ENCODE measurements at regions not wholly inside any gene's neighbourhood (a gene's known extent, or its start where the extent isn't known, plus 50 kb on each side); places are given as distances from the start of the nearest gene placed in this dataset.

GRCh38 chr15:31265090-31265870, 61.4 kb upstream of the KLF13 start:
- DNase-seq: no peak

DNA sequence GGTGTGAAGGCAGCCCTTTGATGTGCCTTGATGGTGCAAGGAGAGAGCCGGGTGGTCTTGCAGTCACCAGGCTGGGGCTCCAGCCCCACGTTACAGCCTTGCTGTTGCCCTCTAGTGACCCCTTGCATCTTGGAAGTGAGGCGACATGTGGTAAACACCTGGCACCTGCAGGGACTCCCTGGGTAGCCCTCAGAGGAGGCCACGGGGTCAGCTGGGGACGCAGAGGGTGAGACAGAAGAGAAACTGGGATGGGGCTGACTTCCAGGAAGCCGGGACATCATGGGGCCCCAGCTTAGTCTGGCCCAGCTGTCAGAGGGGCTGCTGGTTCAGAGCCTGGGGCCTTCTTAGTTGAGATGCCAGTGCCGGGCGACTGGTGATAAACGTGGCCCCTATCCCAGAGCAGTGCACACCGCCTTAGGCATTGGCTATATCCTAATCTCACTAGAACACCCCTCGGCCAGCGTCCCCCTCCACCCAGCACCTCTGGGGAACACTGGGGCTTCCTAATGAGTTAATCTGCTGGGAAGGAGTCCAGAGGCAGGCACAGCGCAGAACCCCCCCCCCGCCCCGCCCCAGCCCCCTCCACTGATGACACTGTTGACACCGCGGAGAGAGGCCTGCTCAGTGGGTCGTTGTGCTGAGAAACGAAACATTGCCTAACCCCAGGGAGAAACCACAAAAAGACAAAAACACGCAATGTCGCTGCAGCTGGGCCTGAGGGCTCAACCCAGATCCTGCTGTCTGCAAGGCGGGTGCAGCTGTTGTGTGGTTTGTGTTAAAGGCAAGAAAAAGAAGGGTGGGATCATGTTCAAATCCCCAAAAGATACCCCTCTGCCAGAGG, 60.5 kb upstream of the KLF13 start:
- no peak for DNase-seq

DNA sequence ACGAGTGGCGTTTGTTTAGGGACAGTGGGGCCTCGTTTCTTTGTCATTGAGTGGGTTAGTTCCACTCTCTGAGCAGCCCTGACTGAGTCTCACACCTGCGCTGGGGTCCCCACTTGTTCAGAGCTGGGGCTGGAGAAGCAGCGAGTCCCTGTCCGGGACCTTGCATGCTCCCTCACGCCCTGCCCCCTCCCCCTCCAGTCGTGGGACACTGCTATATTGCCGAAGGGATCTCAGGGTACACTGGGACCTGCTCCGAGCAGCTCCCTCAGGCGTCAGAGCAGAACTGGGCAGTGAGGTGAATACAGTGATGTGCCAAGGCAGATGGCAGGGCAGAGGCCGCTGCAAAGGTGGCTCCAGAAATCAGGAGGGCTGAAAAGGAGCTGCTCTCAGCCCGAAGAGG, 59.9 kb upstream of the KLF13 start:
- DNase-seq: no peak

DNA sequence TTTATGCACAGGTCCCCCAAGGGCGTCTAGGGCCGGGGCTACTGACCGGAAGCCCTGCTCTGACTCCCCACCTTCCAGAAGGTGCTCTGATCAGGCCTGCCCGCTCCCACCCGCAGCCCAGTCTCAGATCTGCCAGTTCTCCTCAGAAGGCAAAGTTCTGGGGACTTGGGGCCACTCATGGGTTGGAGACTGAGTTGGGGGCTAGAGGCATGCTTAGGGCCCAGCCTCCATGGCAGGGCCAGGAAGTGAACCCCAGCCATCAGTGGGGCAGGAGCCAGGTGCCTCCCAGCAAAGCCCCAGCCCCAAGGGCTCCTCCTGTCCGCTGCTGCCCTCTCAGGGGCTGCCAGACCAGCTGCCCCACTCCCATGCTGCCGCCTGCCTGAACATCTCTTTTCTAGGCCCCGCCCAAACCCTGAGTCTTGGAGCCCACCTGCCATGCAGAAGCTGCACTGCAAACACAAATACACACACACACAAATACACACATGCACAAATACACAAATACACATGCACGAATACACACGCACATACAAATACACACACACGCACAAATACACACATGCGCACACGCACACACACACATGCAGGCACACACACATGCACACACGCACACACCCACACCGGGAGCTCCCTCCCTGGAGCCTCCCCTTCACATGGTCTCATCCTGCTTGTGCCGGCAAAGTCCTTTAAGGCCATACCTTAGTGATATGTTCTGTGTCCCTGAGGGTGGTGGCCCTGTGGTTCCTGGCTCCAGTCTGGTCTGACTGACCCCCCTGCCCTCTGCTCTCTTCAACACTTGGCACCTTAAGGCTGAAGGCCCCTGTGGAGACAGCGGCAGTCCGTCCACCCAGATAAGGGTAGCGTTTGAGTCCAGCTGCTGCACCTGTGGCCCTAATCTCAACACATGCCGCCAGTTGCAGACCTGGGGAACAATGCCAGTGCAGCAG, 59.2 kb upstream of the KLF13 start:
- DNase-seq: no peak

DNA sequence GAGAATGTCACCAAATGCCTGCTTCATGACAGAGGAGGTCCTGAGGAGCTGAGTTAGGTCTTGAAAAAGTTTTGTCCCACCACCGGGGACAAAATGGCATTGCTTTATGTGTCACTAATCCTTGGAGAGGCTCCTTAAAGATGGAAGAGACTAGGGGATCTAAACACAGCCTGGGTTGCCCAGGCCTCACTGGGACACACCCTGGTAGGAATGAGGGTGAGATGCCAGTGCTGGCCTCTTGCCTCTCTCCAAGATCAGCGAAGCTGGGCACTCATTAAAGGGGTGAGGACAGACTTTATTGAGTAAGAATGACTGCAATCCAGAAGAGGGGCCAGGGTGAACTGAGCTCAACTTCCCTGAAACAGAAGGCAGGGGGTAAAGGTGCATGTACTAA, 58.5 kb upstream of the KLF13 start:
- DNase-seq: no peak

DNA sequence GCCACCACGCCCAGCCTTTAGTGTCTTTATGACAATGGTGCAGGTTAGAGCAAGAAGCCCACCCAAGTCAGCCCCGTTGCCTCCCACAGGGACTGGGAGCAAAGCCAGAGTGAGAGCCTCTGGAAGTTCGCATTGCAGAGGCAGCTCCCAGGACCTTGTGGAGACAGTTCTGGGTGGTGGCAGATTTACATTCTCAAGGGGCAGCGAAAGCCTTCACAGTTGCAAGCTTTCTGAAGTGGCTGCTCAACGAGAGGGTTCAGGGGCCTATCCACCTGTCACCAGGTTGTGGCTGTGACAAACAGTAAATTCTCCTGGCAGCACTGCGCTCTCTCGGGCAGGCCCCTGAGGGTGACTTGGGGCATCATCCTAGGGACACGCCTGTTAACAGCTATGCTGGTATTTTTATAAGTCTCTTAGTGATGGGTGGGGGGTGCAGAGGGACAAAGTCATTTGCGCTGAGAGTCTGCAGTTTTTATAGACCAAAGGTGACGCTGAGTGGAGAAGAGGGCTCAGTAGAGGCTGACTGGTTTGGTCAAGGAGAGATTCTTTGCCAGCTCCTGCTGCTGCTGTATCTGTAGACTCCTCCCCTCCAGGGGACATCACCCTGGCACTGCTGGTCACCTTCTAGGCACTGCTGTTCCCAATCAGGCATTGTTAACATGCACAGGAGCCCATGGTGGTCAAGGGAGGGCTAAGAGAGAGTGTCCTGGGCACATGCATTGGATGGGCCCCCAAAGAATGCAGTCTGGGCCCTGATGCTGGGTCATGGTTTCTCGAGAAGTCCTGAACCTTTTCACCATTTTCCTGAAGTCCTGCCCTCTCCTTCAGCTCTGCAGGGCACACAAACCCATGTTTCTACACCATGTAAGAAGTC, 57.5 kb upstream of the KLF13 start:
- DNase-seq: no peak

DNA sequence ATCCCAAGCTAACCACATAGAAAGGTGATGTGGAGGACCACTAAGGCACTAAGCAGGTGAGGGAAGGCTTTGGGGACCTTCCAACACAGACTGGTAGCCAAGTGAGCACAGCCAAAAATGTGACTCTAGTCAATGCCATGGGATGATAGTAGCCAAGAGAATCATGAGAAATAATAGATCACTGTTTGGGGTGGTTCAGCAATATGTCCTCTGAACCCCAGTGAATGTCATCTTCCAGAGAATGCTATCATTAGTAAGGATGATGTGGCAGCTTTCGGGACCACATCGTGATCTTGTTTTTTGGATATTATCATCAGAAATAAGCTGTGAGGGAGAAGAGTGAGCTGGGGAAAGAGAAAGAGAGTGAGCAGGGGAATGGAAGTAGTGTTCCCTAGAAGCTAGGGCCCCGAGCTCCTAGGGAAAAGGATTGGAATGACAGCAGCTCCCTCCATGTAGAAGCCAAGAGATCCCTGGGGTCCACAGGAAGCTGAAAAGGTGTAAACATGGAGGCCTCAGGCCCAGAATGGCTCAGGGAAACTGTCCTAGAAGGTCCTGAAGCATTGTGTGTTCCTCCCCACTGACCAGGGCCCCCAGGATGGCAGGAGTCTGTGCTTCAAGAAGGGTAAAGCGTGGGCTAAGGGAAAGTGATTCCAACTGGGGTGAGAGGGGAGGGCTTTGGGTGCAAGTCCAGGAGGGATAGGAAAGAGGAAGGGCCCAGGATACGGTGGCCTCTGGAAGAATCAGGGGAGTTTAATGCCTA, 56.6 kb upstream of the KLF13 start:
- no peak for DNase-seq

DNA sequence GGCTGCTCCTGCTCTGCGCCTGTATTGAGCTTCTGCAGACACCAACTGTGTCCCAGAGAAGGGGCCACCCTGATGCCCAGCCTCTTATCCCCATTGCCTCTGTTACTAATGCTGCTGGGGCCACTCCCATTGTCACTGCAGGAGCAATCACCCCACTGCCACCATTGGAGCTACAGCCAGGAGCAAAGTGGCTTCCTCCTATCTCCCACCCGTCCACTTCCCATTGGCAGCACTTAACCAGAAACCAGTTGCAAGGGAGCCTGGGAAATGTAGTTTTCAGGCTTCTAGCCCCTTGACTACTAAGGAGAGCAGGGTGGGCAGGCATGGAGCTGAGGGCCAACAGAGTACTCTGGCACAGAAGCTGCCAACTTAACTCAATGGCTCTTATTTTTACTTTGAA, 55.9 kb upstream of the KLF13 start:
- DNase-seq: no peak

- DNase-seq: no peak
Measured at GRCh38 chr15:31271224-31271635, 55.4 kb upstream of the KLF13 start.

DNA sequence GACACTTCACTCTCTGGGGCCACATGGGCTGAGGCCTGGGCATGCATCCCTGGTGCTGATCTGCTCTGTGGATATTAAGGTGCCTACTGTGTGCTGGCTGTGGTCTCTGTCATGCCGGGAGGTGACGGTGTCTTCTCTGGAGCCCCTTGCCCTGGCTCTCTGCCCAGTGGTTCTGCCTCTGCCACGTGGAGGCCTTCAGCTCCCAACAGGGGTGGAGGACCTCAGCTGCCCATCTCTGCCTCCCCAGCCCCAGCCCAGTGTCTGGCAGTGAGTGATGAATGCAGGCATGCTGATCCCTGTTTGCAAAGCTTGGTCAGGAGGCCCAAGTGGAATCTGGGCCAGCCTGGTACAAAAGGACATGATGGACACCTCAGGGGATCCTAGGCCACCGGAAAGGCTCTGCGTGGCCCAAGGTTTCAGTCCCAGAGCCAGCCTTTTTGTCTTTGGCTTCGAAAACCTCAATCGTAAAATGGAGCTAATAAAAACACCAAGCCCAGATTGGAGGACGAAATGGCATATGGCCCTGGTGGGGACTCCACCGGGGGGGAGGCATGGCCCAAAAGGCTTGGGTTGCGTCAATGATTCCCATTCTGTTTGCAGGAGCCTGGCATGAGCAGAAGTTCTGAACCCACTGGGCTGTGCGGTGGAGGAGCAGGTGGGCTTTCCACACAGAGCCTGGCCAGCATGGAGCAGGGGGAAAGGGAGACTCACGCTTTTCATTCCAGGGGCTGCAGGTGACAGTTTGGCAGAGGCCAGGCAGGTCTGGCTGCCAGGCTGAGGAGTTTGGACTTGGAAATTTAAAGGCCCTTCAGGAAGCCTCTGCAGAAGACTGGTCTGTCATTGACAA, 54.7 kb upstream of the KLF13 start:
- DNase-seq: no peak

GRCh38 chr15:31272558-31273257, 53.9 kb upstream of the KLF13 start:
- DNase-seq: no peak

- no peak for DNase-seq
Measured at GRCh38 chr15:31273258-31273941, 53.2 kb upstream of the KLF13 start.

GRCh38 chr15:31274496-31275330, 51.9 kb upstream of the KLF13 start:
- no peak for DNase-seq

- no peak for DNase-seq
Measured at GRCh38 chr15:31275331-31276262, 51.0 kb upstream of the KLF13 start.

- DNase-seq: no peak
Measured at GRCh38 chr15:31276596-31277298, 49.9 kb upstream of the KLF13 start.

Data from NCI-H526 treated with DMSO at 0.1 percent for 48 hours (cell line).